H1 (cell line): ENCODE measurements at regions not wholly inside any gene's neighbourhood (a gene's known extent, or its start where the extent isn't known, plus 50 kb on each side); places are given as distances from the start of the nearest gene placed in this dataset.

Experiments
- CTCF ChIA-PET: fragments of 300-600 bp; sonication (Branson Sonifier 250); formaldehyde crosslinking; loops from one replicate; lab custom pipeline; 2021; ENCODE audit not compliant: partially characterized antibody; lab: Charles Lee
- POLR2A ChIA-PET: fragments of 300-600 bp; sonication (Branson Sonifier 250); formaldehyde crosslinking; loops from one replicate; lab custom pipeline; 2021; ENCODE audit warnings: inconsistent platforms; ENCODE audit not compliant: partially characterized antibody; lab: Charles Lee
- DNase-seq, 2 experiments: peaks; one replicate each; pipeline versions ENCODE4 v3.0.0 to v3.0.0-alpha.2; 2010 to 2022; ENCODE audit warnings: low spot score in 2 of 2, low read depth in 1 of 2, mixed read lengths in 1 of 2
- FAIRE-seq: peaks from 2 replicates; lab custom pipeline; 2011; peaks lifted over from hg19 to GRCh38; lab: Jason Lieb, UNC
- H2AFZ ChIP-seq: 2 replicates; pipeline ENCODE4 v1.8.1; 2012; ENCODE audit warnings: low read length, inconsistent platforms
- H2AK5ac ChIP-seq: 2 replicates; pipeline ENCODE4 v1.6.1; 2013; ENCODE audit warnings: low read depth, low read length
- H2BK120ac ChIP-seq: replicated peaks from 2 replicates; pipeline ENCODE3; 2013; ENCODE audit warnings: low read depth, low read length, inconsistent platforms
- H2BK12ac ChIP-seq: 2 replicates; pipeline ENCODE4 v1.6.1; 2013; ENCODE audit warnings: low read depth, low read length
- H2BK15ac ChIP-seq: 2 replicates; pipeline ENCODE4 v1.6.1; 2013; ENCODE audit warnings: low read length
- H2BK20ac ChIP-seq: 2 replicates; pipeline ENCODE4 v1.6.1; 2013; ENCODE audit warnings: low read length
- H2BK5ac ChIP-seq: 2 replicates; pipeline ENCODE4 v1.6.1; 2013; ENCODE audit warnings: low read depth, low read length
- H3K14ac ChIP-seq: 2 replicates; pipeline ENCODE4 v1.6.1; 2013; ENCODE audit warnings: inconsistent platforms; ENCODE audit not compliant: insufficient read length
- H3K18ac ChIP-seq: 2 replicates; pipeline ENCODE4 v1.6.1; 2013; ENCODE audit warnings: low read length; ENCODE audit errors: extremely low read depth
- H3K23ac ChIP-seq: 2 replicates; pipeline ENCODE4 v1.6.1; 2013; ENCODE audit warnings: inconsistent platforms; ENCODE audit not compliant: insufficient read length
- H3K23me2 ChIP-seq: 2 replicates; pipeline ENCODE4 v1.6.1; 2013; ENCODE audit warnings: low read depth, low read length
- H3K27ac ChIP-seq: 2 replicates; pipeline ENCODE4 v1.6.1; 2011; ENCODE audit warnings: low read depth, low read length, inconsistent platforms
- H3K27me3 ChIP-seq, 4 experiments: replicated peaks in 1 of 4; 1 replicate in 1 of 4; 2 replicates in 3 of 4; pipeline versions ENCODE4 v1.6.1 to v1.8.1; 2011 to 2013; ENCODE audit warnings: low read length in 3 of 4, mild to moderate bottlenecking in 3 of 4, inconsistent platforms in 2 of 4, mixed read lengths in 2 of 4, moderate library complexity in 1 of 4; ENCODE audit not compliant: control insufficient read depth in 3 of 4, insufficient read depth in 3 of 4; ENCODE audit errors: extremely low read depth in 1 of 4
- H3K36me3 ChIP-seq, 4 experiments: 2 replicates each; pipeline versions ENCODE4 v1.6.1 to v1.8.1; 2011 to 2013; ENCODE audit warnings: mild to moderate bottlenecking in 4 of 4, low read length in 3 of 4, moderate library complexity in 2 of 4, control low read depth in 1 of 4, inconsistent platforms in 1 of 4; ENCODE audit not compliant: insufficient read depth in 4 of 4, control insufficient read depth in 2 of 4
- H3K4ac ChIP-seq: replicated peaks from 2 replicates; pipeline ENCODE3; 2013; ENCODE audit warnings: low read length, low read depth, mixed read lengths, inconsistent platforms; ENCODE audit not compliant: insufficient read length
- H3K4me1 ChIP-seq, 4 experiments: replicated peaks in 1 of 4; 1 replicate in 1 of 4; 2 replicates in 3 of 4; pipeline versions ENCODE4 v1.6.1 to v1.8.1; 2011 to 2013; ENCODE audit warnings: low read length in 3 of 4, inconsistent platforms in 2 of 4, mixed read lengths in 1 of 4; ENCODE audit not compliant: insufficient read depth in 4 of 4, control insufficient read depth in 3 of 4
- H3K4me2 ChIP-seq, 2 experiments: 2 replicates each; pipeline versions ENCODE4 v1.6.1 to v1.8.1; 2011 to 2013; ENCODE audit warnings: low read depth in 2 of 2, low read length in 2 of 2, control low read depth in 1 of 2, inconsistent platforms in 1 of 2, mild to moderate bottlenecking in 1 of 2; ENCODE audit not compliant: insufficient read depth in 1 of 2
- H3K4me3 ChIP-seq, 4 experiments: fragments of 200-600, 300-600 bp in 1 of 4; sonication (generic), shearing (Covaris generic), sonication (Bioruptor Twin) in 1 of 4; 2 replicates each; pipeline versions ENCODE4 v1.5.1 to v1.8.1; 2011 to 2016; ENCODE audit warnings: low read length in 4 of 4, low read depth in 3 of 4, control low read depth in 2 of 4, inconsistent platforms in 2 of 4, mild to moderate bottlenecking in 2 of 4, mixed read lengths in 1 of 4, moderate library complexity in 1 of 4; ENCODE audit not compliant: insufficient read depth in 2 of 4; ENCODE audit errors: extremely low read depth in 1 of 4
- H3K56ac ChIP-seq: replicated peaks from 2 replicates; pipeline ENCODE3; 2013; ENCODE audit warnings: low read depth, mild to moderate bottlenecking, mixed read lengths, low read length, inconsistent platforms; ENCODE audit not compliant: insufficient read length
- H3K79me1 ChIP-seq: 2 replicates; pipeline ENCODE4 v1.6.1; 2013; ENCODE audit warnings: low read depth, low read length, control low read depth
- H3K79me2 ChIP-seq, 2 experiments: 2 replicates each; pipeline versions ENCODE4 v1.6.1 to v1.8.1; 2012 to 2013; ENCODE audit warnings: low read length in 2 of 2, mild to moderate bottlenecking in 2 of 2, inconsistent platforms in 1 of 2; ENCODE audit not compliant: insufficient read depth in 2 of 2, control insufficient read depth in 1 of 2
- H3K9ac ChIP-seq, 4 experiments: replicated peaks in 1 of 4; 1 replicate in 1 of 4; 2 replicates in 3 of 4; pipeline versions ENCODE4 v1.6.1 to v1.8.1; 2011 to 2013; ENCODE audit warnings: low read depth in 3 of 4, low read length in 3 of 4, control low read depth in 2 of 4, mild to moderate bottlenecking in 2 of 4, moderate library complexity in 2 of 4, inconsistent platforms in 1 of 4; ENCODE audit errors: extremely low read depth in 1 of 4
- H3K9me3 ChIP-seq, 2 experiments: 2 replicates each; pipeline versions ENCODE4 v1.6.1 to v1.8.1; 2012 to 2013; ENCODE audit warnings: mild to moderate bottlenecking in 2 of 2, moderate library complexity in 2 of 2, control low read depth in 1 of 2, inconsistent platforms in 1 of 2, low read depth in 1 of 2, low read length in 1 of 2, mixed read lengths in 1 of 2; ENCODE audit not compliant: insufficient read depth in 2 of 2
- H4K20me1 ChIP-seq, 2 experiments: replicated peaks in 1 of 2; 2 replicates each; pipeline versions ENCODE3 to v1.8.1; 2011 to 2013; ENCODE audit warnings: inconsistent platforms in 2 of 2, low read length in 2 of 2, mild to moderate bottlenecking in 1 of 2; ENCODE audit not compliant: insufficient read depth in 2 of 2, control insufficient read depth in 1 of 2
- H4K5ac ChIP-seq: 2 replicates; pipeline ENCODE4 v1.6.1; 2013; ENCODE audit warnings: low read length, low read depth, mixed read lengths, inconsistent platforms; ENCODE audit not compliant: insufficient read length
- H4K8ac ChIP-seq: 2 replicates; pipeline ENCODE4 v1.8.0; 2013; ENCODE audit warnings: mild to moderate bottlenecking, moderate library complexity, low read length, inconsistent platforms; ENCODE audit not compliant: insufficient read depth; ENCODE audit errors: extremely low read depth
- H4K91ac ChIP-seq: replicated peaks from 2 replicates; pipeline ENCODE3; 2013; ENCODE audit warnings: low read length, mixed read lengths, inconsistent platforms; ENCODE audit not compliant: insufficient read length
- CTCF ChIP-seq, 3 experiments: IDR thresholded peaks; 1 replicate in 2 of 3; 2 replicates in 1 of 3; pipeline versions ENCODE4 v1.5.1 to v1.6.1; 2011; ENCODE audit warnings: low read length in 3 of 3, mild to moderate bottlenecking in 3 of 3, inconsistent platforms in 2 of 3, low read depth in 1 of 3, moderate library complexity in 1 of 3; ENCODE audit not compliant: insufficient read depth in 1 of 3; ENCODE audit errors: control extremely low read depth in 1 of 3
- RAD21 ChIP-seq, 2 experiments: IDR thresholded peaks in 1 of 2; conservative IDR thresholded peaks in 1 of 2; 2 replicates each; pipeline ENCODE4 v1.6.1; 2011; ENCODE audit warnings: low read depth in 2 of 2, low read length in 2 of 2, improper control_type of control experiment in 1 of 2, inconsistent platforms in 1 of 2, mild to moderate bottlenecking in 1 of 2, moderate library complexity in 1 of 2
- WGBS, 2 experiments: shearing (Covaris generic) in 1 of 2; methylation state at CpG; one replicate each; pipeline versions ENCODE4 v1.1.6 to v1.1.7; 2013 to 2015; ENCODE audit warnings: low lambda C conversion rate in 2 of 2, mixed read lengths in 2 of 2, inconsistent platforms in 1 of 2, low coverage in 1 of 2, missing lambda C conversion rate in 1 of 2; ENCODE audit not compliant: insufficient replicate concordance in 2 of 2, insufficient coverage in 1 of 2, insufficient read length in 1 of 2; ENCODE audit errors: extremely low coverage in 1 of 2, missing lambda C conversion rate in 1 of 2; 5-methylcytosine and 5-hydroxymethylcytosine counted together

GRCh38 chr2:78782196-78782595 is 243.3 kb upstream of the REG3G start:
- Histone ChIP-seq H3K4me3 (no peak overlapping the region), H2AFZ (no peak overlapping the region), H2BK120ac (no peak overlapping the region), H4K5ac (no peak overlapping the region), H3K79me2 (no peaks in the 10 kb centered on the region), H3K79me1 (no peaks in the 10 kb centered on the region), H3K18ac (no peak overlapping the region), H2BK5ac (no peak overlapping the region), H3K27ac (no peak overlapping the region), H3K4me2 (no peak overlapping the region), H3K4ac (no peak overlapping the region), H4K20me1 (no peaks in the 10 kb centered on the region), H2BK20ac (no peak overlapping the region), H3K14ac (no peak overlapping the region), H2BK15ac (no peak overlapping the region), H3K23ac (no peak overlapping the region), H3K27me3 (no peaks in the 10 kb centered on the region), H3K56ac (no peak overlapping the region), H3K36me3 (no peaks in the 10 kb centered on the region), H3K9ac (no peak overlapping the region), H3K9me3 (peaks cover 0 to 8% of the 10 kb centered on the region in 2 experiments; a peak in 1 of 4 replicates), H3K4me1 (no peaks in the 10 kb centered on the region), H4K8ac (no peak overlapping the region), H4K91ac (no peak overlapping the region), H2AK5ac (no peak overlapping the region), H3K23me2 (no peaks in the 10 kb centered on the region), H2BK12ac (no peak overlapping the region)
- TF ChIP-seq CTCF (IDR thresholded peaks at IDR 0.05; ENCODE audit: control extremely low read depth in 1 of 3, insufficient read depth in 1 of 3, low read depth in 1 of 3, low read length in 3 of 3): peak in 2 of 3 experiments; percentile 15 to 19; a peak in 1 of 4 replicates
- no peak for TF ChIP-seq RAD21 (IDR thresholded peaks at IDR 0.05 in 1 of 2, conservative IDR thresholded peaks at IDR 0.05 in 1 of 2; ENCODE audit: low read depth in 2 of 2, low read length in 2 of 2)
- ChIA-PET POLR2A (no interaction called here), CTCF (no interaction called here)
- DNase-seq (no peak), FAIRE-seq (no peak)
- WGBS, 2 experiments: 83% methylated on average over 4 of the region's 4 CpGs; no CpG with 5 or more reads in 1 of the 2 experiments
